SJCRH30 (cell line): ENCODE measurements at regions not wholly inside any gene's neighbourhood (a gene's known extent, or its start where the extent isn't known, plus 50 kb on each side); places are given as distances from the start of the nearest gene placed in this dataset.
"Not testable (repeated sequence)": the region's sequence is repeated elsewhere in the genome, so short reads cannot be mapped to it uniquely, and the experiment has no call there.

Source experiments
- DNase-seq, 2 experiments: peaks; one replicate each; pipeline ENCODE4 v3.0.0-alpha.2; 2015 to 2020
- H3K27ac ChIP-seq: fragments of 250-450 bp; sonication (Bioruptor Pico); 2 replicates; pipeline ENCODE4 v1.5.1; 2020; ENCODE audit warnings: mild to moderate bottlenecking, moderate library complexity
- H3K27me3 ChIP-seq: fragments of 250-450 bp; sonication (Bioruptor Pico); 2 replicates; pipeline ENCODE4 v1.5.1; 2020; ENCODE audit warnings: mild to moderate bottlenecking, moderate library complexity
- H3K36me3 ChIP-seq: fragments of 250-450 bp; sonication (Bioruptor Pico); 2 replicates; pipeline ENCODE4 v1.5.1; 2020; ENCODE audit warnings: mild to moderate bottlenecking, moderate library complexity
- H3K4me1 ChIP-seq: fragments of 250-450 bp; sonication (Bioruptor Pico); 2 replicates; pipeline ENCODE4 v1.5.1; 2020; ENCODE audit warnings: mild to moderate bottlenecking, moderate library complexity
- H3K4me3 ChIP-seq: fragments of 250-450 bp; sonication (Bioruptor Pico); 2 replicates; pipeline ENCODE4 v1.5.1; 2020; ENCODE audit warnings: mild to moderate bottlenecking, moderate library complexity
- H3K9me3 ChIP-seq: fragments of 250-450 bp; sonication (Bioruptor Pico); replicated peaks from 2 replicates; pipeline ENCODE4 v1.5.1; 2020; ENCODE audit warnings: mild to moderate bottlenecking, moderate library complexity

- H3K9me3 ChIP-seq, H3K27me3 ChIP-seq, DNase-seq, H3K4me1 ChIP-seq, H3K4me3 ChIP-seq, H3K36me3 ChIP-seq, H3K27ac ChIP-seq: not testable (repeated sequence)
Measured at GRCh38 chr10:109046427-109046826, 876.9 kb downstream of the XPNPEP1 start.

DNA sequence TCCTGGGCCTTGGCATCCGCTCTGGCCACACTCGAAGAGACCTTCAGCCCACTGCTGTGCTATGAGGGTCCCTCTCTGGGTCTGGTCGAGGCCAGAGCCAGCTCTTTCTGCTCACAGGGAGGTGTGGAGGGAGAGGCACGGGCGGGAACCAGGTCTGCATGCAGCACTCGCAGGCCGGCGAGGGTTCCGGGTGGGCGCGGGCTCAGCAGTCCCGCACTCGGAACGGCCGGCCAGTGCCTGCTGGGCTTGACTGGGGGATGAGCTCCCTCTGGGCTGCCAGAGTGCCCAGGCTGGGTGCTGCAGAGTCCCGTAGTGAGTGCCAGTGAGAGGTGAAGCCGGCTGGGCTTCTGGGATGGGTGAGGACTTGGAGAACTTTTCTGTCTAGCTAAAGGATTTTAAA lies 882.7 kb downstream of the XPNPEP1 start:
- Histone ChIP-seq H3K4me3 (no peak overlapping the region), H3K9me3 (no peaks in the 10 kb centered on the region), H3K27ac (no peak overlapping the region), H3K4me1 (no peaks in the 10 kb centered on the region), H3K36me3 (no peaks in the 10 kb centered on the region), H3K27me3 (peaks cover 4% of the 10 kb centered on the region; the same call in 1 of the 2 replicates)
- no peak for DNase-seq

DNA sequence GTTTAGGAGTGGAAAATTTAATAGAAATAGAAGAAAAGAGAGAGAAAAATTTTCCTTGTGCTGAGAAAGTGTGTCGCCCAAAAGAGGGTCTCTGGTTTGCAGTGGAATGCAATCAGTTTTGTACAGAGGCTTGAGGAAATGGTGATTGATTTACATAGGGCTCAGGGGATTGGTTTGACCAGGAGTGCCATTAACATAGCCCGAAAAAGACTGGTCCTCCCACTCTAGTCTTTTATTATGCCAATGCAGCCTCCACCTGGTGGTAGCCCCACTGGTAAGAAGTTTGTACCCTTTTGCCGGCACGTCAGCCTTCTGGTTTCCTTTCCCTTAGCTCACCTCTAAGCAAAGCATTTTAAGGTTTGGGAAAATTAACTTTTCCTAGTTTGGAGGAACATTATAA lies 885.3 kb downstream of the XPNPEP1 start:
- Histone ChIP-seq H3K4me1 (no peaks in the 10 kb centered on the region), H3K9me3 (no peaks in the 10 kb centered on the region), H3K27ac (no peak overlapping the region), H3K27me3 (peaks cover 9% of the 10 kb centered on the region; the same call in 1 of the 2 replicates), H3K36me3 (no peaks in the 10 kb centered on the region), H3K4me3 (no peak overlapping the region)
- no peak for DNase-seq

DNA sequence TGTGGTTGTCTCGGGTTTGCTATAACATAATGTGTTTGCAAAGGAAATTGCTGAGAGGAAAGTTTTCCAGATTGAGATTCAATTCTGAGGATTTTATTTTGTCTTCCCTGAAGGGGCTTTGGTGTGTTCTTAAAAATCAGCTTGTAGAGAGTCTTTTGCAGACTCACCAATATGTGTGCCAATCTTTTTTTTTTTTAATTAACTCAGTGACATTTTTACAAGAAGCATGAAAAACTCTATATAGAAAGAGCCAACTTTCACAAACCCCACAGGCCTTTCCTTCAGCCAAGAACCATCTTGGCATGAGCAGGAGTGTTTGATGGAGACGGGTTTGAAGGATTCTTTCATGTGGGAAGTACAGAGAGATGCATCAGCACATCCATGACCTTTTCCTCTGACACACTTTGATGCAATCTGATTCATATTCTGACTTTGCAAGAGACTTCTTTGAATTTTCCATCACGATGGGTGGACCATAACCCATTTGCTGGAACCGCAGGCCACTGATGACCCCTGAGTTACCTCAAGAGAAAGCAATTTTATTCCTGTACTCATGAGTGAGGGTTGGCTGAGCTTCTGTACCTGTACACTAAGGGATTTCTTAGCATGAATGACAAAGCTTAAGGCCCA lies 892.6 kb downstream of the XPNPEP1 start:
- no peak for DNase-seq

DNA sequence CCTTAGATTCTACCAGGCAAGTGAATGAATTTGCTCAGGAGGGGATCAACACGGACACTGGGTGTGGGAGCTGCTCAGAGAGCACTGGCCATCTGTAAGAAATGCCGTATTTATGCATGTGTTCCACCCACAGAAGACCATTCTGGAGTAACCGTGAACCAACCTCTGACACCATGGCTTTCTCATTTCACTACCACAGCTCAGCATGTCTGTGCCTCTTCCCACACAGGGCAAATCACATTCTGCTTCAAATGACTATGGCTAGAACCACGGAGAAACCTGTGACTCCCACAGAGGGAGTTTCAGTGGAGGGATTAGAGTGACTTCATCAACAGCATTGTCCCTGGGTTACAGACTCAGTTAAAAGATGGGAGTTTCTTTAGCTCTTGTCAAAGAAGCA lies 893.4 kb downstream of the XPNPEP1 start:
- Histone ChIP-seq H3K27me3 (peaks cover 9% of the 10 kb centered on the region; the same call in 1 of the 2 replicates), H3K36me3 (no peaks in the 10 kb centered on the region), H3K27ac (no peak overlapping the region), H3K4me1 (no peaks in the 10 kb centered on the region), H3K9me3 (no peaks in the 10 kb centered on the region), H3K4me3 (no peak overlapping the region)
- DNase-seq: no peak

More for the DNA sequence above, 892.6 kb downstream of the XPNPEP1 start:
- Histone ChIP-seq H3K9me3 (no peaks in the 10 kb centered on the region), H3K27ac (no peak overlapping the region), H3K4me1 (no peaks in the 10 kb centered on the region), H3K27me3 (peaks cover 9% of the 10 kb centered on the region; the same call in 1 of the 2 replicates), H3K4me3 (no peak overlapping the region), H3K36me3 (no peaks in the 10 kb centered on the region)

DNA sequence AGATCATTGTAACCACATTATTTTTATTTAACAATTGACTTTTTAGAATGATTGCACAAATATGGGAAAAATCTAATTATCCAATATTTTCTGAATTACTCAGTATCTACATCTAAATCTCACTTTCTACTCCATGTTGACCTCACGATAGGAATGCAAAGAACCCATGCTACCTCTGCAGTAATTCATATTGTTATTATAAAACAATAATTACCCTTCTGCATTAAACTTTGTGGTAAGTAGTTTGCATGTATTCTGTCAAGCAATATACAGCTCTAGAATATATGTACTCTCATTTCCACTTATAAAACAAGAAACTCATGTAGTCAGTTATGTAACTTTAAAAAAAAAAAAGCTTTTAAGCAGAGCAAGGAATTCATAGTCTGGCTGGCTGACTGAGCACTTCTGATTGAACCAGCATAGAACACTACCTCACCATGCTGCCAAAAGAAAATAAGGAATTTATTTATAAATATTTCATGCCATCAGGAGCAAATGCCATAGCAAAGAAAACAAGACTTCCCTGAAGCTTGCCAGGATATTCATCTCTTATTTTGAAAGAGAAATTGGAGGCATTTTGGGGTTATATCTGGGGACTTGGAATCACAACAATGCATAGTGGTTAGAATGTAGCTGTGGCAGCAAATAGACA lies 895.7 kb downstream of the XPNPEP1 start:
- Histone ChIP-seq H3K36me3 (no peaks in the 10 kb centered on the region), H3K27ac (no peak overlapping the region), H3K27me3 (0 out of 2 replicates have a peak, but pooled peaks cover 5% of the 10 kb centered on the region), H3K4me1 (no peaks in the 10 kb centered on the region), H3K9me3 (no peaks in the 10 kb centered on the region), H3K4me3 (no peak overlapping the region)
- no peak for DNase-seq

DNA sequence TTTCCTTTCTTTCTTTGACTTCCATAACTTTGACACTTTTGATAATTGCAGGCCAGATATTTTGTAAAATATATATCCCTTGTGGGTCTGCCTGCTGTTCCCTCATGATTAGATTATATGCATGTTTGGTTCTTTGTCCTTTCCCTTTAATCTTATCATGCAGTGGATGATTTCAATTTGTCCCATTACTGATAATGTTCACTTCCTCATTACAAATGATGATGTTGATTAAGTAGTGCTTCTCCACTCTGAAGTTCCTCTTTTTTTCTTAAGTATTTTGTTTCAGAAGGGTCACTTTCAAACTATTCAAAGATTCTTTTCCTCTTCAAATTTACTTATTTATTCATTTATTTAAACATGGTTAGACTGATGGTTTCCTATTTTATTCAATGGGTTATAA lies 898.1 kb downstream of the XPNPEP1 start:
- H3K9me3 ChIP-seq: no peaks in the 10 kb centered on the region
- H3K4me1 ChIP-seq: no peaks in the 10 kb centered on the region
- H3K27me3 ChIP-seq: no peaks in the 10 kb centered on the region
- no peak for DNase-seq
- H3K36me3 ChIP-seq: no peaks in the 10 kb centered on the region
- no peak overlapping the region for H3K27ac ChIP-seq
- no peak overlapping the region for H3K4me3 ChIP-seq

GRCh38 chr10:109022417-109023049 lies 900.8 kb downstream of the XPNPEP1 start:
- DNase-seq: no peak
- H3K4me1 ChIP-seq: no peaks in the 10 kb centered on the region
- no peak overlapping the region for H3K27ac ChIP-seq
- H3K36me3 ChIP-seq: no peaks in the 10 kb centered on the region
- no peaks in the 10 kb centered on the region for H3K9me3 ChIP-seq
- H3K4me3 ChIP-seq: no peak overlapping the region
- H3K27me3 ChIP-seq: no peaks in the 10 kb centered on the region

GRCh38 chr10:109019001-109019424 lies 904.3 kb downstream of the XPNPEP1 start:
- H3K4me1 ChIP-seq: no peaks in the 10 kb centered on the region
- H3K9me3 ChIP-seq: no peaks in the 10 kb centered on the region
- no peak overlapping the region for H3K4me3 ChIP-seq
- H3K27ac ChIP-seq: no peak overlapping the region
- H3K36me3 ChIP-seq: no peaks in the 10 kb centered on the region
- DNase-seq: peak in 1 of 2 experiments; percentile 8
- H3K27me3 ChIP-seq: no peaks in the 10 kb centered on the region

DNA sequence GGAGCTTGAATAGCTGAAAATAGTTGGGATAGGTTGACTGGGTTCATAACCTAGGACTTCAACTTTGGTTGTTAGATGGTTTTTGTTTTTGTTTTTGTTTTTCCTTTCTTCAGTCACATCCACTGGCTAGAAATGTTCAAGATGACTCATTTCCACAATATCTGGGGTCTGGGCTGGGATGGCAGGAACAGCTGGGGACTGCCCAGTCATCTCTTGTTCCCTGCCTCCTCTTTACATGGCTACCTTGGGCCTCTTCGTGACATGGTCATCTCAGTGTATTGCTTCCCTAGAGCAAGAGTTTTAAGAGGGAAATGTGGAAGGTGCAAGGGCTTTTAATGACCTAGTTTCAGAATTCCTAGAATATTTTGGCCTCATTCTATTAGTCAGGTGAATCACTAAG lies 915.8 kb downstream of the XPNPEP1 start:
- H3K27me3 ChIP-seq: no peaks in the 10 kb centered on the region
- DNase-seq: no peak
- H3K36me3 ChIP-seq: no peaks in the 10 kb centered on the region
- no peak overlapping the region for H3K27ac ChIP-seq
- no peaks in the 10 kb centered on the region for H3K9me3 ChIP-seq
- no peaks in the 10 kb centered on the region for H3K4me1 ChIP-seq
- no peak overlapping the region for H3K4me3 ChIP-seq

- DNase-seq: no peak
- 0 out of 2 replicates have a peak, but pooled peaks cover 4% of the 10 kb centered on the region for H3K27me3 ChIP-seq
- no peak overlapping the region for H3K4me3 ChIP-seq
- H3K36me3 ChIP-seq: no peaks in the 10 kb centered on the region
- no peaks in the 10 kb centered on the region for H3K9me3 ChIP-seq
- H3K4me1 ChIP-seq: no peaks in the 10 kb centered on the region
- H3K27ac ChIP-seq: no peak overlapping the region
Measured at GRCh38 chr10:108990441-108990840, 932.9 kb downstream of the XPNPEP1 start.

GRCh38 chr10:108989976-108990375 lies 933.3 kb downstream of the XPNPEP1 start:
- Histone ChIP-seq H3K27ac (no peak overlapping the region), H3K4me3 (no peak overlapping the region), H3K27me3 (0 out of 2 replicates have a peak, but pooled peaks cover 4% of the 10 kb centered on the region), H3K36me3 (no peaks in the 10 kb centered on the region), H3K9me3 (no peaks in the 10 kb centered on the region), H3K4me1 (no peaks in the 10 kb centered on the region)
- no peak for DNase-seq

- no peak overlapping the region for H3K4me3 ChIP-seq
- H3K27ac ChIP-seq: no peak overlapping the region
- H3K9me3 ChIP-seq: no peaks in the 10 kb centered on the region
- H3K36me3 ChIP-seq: no peaks in the 10 kb centered on the region
- no peak for DNase-seq
- H3K4me1 ChIP-seq: no peaks in the 10 kb centered on the region
- H3K27me3 ChIP-seq: no peaks in the 10 kb centered on the region
Measured at GRCh38 chr10:108982159-108982558, 941.2 kb downstream of the XPNPEP1 start.

- no peaks in the 10 kb centered on the region for H3K36me3 ChIP-seq
- DNase-seq: no peak
Measured at GRCh38 chr10:108980869-108981268, 942.4 kb downstream of the XPNPEP1 start.

DNA sequence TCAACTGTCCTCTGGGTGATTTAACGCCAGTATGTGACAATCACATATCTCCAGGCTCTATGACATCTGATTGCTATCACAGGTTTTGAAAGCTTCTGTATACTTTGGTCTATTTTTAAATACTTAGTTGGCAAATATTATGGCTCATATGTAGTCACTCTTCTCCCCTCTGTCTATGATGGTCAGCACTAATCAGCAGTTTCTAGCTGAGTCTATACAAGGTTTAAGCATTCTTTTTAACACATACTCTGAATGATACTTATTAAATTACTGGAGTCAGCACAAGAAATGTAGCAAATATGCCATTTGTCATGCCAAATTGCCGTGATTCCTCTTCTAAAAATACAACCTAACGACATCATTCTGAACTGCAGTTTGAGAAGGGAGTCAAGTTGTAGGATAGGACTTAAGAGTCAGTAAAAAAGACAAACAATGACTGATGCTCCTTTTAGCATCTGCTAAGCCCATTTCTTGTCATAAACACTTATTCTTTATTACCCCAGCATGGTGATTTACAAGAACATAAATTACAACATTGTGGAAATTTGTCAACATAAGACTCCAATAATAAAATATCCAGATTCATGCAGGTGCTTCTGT lies 947.8 kb downstream of the XPNPEP1 start:
- no peaks in the 10 kb centered on the region for H3K4me1 ChIP-seq
- H3K27me3 ChIP-seq: no peaks in the 10 kb centered on the region
- DNase-seq: no peak
- no peaks in the 10 kb centered on the region for H3K36me3 ChIP-seq
- H3K27ac ChIP-seq: no peak overlapping the region
- no peaks in the 10 kb centered on the region for H3K9me3 ChIP-seq
- H3K4me3 ChIP-seq: no peak overlapping the region

More at GRCh38 chr10:108980869-108981268, 942.4 kb downstream of the XPNPEP1 start:
- H3K4me1 ChIP-seq: no peaks in the 10 kb centered on the region
- no peaks in the 10 kb centered on the region for H3K9me3 ChIP-seq
- no peak overlapping the region for H3K27ac ChIP-seq
- no peaks in the 10 kb centered on the region for H3K27me3 ChIP-seq
- H3K4me3 ChIP-seq: no peak overlapping the region
